ENCODE measurements at regions not wholly inside any gene's neighbourhood (a gene's known extent, or its start where the extent isn't known, plus 50 kb on each side); places are given as distances from the start of the nearest gene placed in this dataset.

DNA sequence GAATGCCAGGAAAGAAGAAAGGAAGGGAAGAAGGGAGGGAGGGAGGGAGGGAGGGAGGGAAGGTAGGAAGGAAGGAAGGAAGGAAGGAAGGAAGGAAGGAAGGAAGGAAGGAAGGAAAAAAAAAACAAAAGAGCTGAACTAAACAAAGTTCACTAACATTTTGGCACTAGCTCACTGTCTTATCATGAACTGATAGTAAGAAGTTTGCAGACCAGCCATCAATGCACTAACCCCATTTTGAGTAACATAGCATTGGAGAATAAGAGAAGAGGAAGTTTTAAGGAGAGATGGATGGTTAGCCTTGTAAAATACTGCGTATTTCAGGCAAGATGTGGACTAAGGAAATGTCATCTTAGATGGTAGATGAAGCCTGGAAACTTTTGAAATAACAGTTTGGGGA, 1136.0 kb downstream of the FLRT2 start:
- Histone ChIP-seq H3K4me1 (ENCODE audit: insufficient read depth, low read length) (no peaks in the 10 kb centered on the region), H3K27me3 (ENCODE audit: insufficient read depth, low read length) (no peaks in the 10 kb centered on the region), H3K36me3 (ENCODE audit: insufficient read depth, low read length) (no peaks in the 10 kb centered on the region), H3K27ac (ENCODE audit: low read depth, low read length) (no peak overlapping the region), H3K4me3 (ENCODE audit: low read length in 2 of 2) (no peak overlapping the region), H3K9me3 (ENCODE audit: control insufficient read depth in 1 of 2, low read length in 2 of 2) (no peaks in the 10 kb centered on the region)
- Mint-ChIP-seq H3K9me3 (peaks cover 0 to 10% (median 7%) of the 10 kb centered on the region in 8 donors), H3K36me3 (no peaks in the 10 kb centered on the region), H3K4me3 (no peak overlapping the region), H3K4me1 (peaks cover 0 to 2% (median 0%) of the 10 kb centered on the region in 4 donors), H3K27me3 (no peaks in the 10 kb centered on the region), H3K27ac (no peak overlapping the region)
- DNase-seq: no peak
- intact Hi-C loops (cut with micrococcal nuclease): no loop called here
- CTCF ChIA-PET (ENCODE audit: partially characterized antibody): no interaction called here
- POLR2A ChIA-PET (ENCODE audit: partially characterized antibody): no interaction called here

- Histone ChIP-seq H3K9me3 (ENCODE audit: control insufficient read depth in 1 of 2, low read length in 2 of 2) (no peaks in the 10 kb centered on the region), H3K4me1 (ENCODE audit: insufficient read depth, low read length) (no peaks in the 10 kb centered on the region), H3K36me3 (ENCODE audit: insufficient read depth, low read length) (no peaks in the 10 kb centered on the region), H3K27ac (ENCODE audit: low read depth, low read length) (no peak overlapping the region), H3K4me3 (ENCODE audit: low read length in 2 of 2) (no peak overlapping the region), H3K27me3 (ENCODE audit: insufficient read depth, low read length) (no peaks in the 10 kb centered on the region)
- H3K36me3 Mint-ChIP-seq: no peaks in the 10 kb centered on the region
- POLR2A ChIA-PET (ENCODE audit: partially characterized antibody): no interaction called here
- DNase-seq: no peak
- no peaks in the 10 kb centered on the region for H3K27me3 Mint-ChIP-seq
- H3K9me3 Mint-ChIP-seq: peaks cover 0 to 14% (median 6%) of the 10 kb centered on the region in 8 donors
- H3K4me1 Mint-ChIP-seq: no peaks in the 10 kb centered on the region
- CTCF ChIA-PET (ENCODE audit: partially characterized antibody): no interaction called here
- intact Hi-C loops (cut with micrococcal nuclease): no loop called here
- H3K4me3 Mint-ChIP-seq: no peak overlapping the region
- no peak overlapping the region for H3K27ac Mint-ChIP-seq
Measured at GRCh38 chr14:86662334-86662733, 1132.4 kb downstream of the FLRT2 start.

DNA sequence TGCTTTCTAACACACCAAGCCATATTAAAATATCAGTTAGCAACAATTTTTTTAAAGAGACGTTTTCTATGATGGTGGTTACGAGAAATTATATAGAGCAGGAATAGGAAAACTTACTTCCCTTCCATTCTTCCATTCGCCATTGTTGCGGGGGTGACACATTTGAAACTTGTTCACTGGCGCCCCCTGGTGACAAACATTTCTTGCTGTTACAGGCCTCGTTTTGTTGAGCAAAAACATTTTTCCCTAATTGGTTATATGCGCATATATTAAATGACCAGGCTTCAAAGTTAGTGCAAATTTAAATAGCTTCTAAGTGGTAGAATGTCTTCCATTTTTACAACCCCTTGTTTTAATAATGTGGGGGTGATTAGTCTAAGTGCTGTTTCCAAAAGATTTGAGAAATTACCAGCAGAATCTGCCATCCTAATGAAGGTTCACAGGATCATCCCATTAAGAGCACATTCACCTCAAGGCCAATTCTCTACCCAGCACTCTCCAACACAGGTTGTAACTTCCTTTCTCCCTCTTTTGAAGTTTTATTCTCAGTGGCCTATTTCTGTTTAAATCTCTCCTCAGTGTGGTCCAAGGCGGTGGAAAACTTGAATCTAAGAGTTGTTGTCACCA, 1124.7 kb downstream of the FLRT2 start:
- intact Hi-C loops (cut with micrococcal nuclease): no loop called here
- H3K27me3 Mint-ChIP-seq: no peaks in the 10 kb centered on the region
- no peaks in the 10 kb centered on the region for H3K36me3 Mint-ChIP-seq
- Histone ChIP-seq H3K4me1 (ENCODE audit: insufficient read depth, low read length) (no peaks in the 10 kb centered on the region), H3K36me3 (ENCODE audit: insufficient read depth, low read length) (no peaks in the 10 kb centered on the region), H3K4me3 (ENCODE audit: low read length in 2 of 2) (no peak overlapping the region), H3K27me3 (ENCODE audit: insufficient read depth, low read length) (no peaks in the 10 kb centered on the region), H3K27ac (ENCODE audit: low read depth, low read length) (no peak overlapping the region), H3K9me3 (ENCODE audit: control insufficient read depth in 1 of 2, low read length in 2 of 2) (no peaks in the 10 kb centered on the region)
- no peak overlapping the region for H3K4me3 Mint-ChIP-seq
- DNase-seq: peak in 2 of 5 donors; percentile 2 to 14
- H3K27ac Mint-ChIP-seq: no peak overlapping the region
- no peaks in the 10 kb centered on the region for H3K4me1 Mint-ChIP-seq
- ChIA-PET POLR2A (ENCODE audit: partially characterized antibody) (no interaction called here), CTCF (ENCODE audit: partially characterized antibody) (interaction anchor here (1.0 kb wide), 1 partner anchor 166 kb away, joined by 3 read pairs; no protein-coding TSS in a partner anchor)
- H3K9me3 Mint-ChIP-seq: peaks cover 0 to 12% (median 4%) of the 10 kb centered on the region in 8 donors

- CTCF ChIA-PET (ENCODE audit: partially characterized antibody): no interaction called here
- intact Hi-C loops (cut with micrococcal nuclease): no loop called here
- H3K36me3 Mint-ChIP-seq: no peaks in the 10 kb centered on the region
- H3K4me1 Mint-ChIP-seq: no peaks in the 10 kb centered on the region
- POLR2A ChIA-PET (ENCODE audit: partially characterized antibody): no interaction called here
- no peak for DNase-seq
- no peaks in the 10 kb centered on the region for H3K36me3 ChIP-seq (ENCODE audit: insufficient read depth, low read length)
- peaks cover 2 to 19% (median 4%) of the 10 kb centered on the region in 8 donors for H3K9me3 Mint-ChIP-seq
- no peaks in the 10 kb centered on the region for H3K27me3 Mint-ChIP-seq
- no peaks in the 10 kb centered on the region for H3K27me3 ChIP-seq (ENCODE audit: insufficient read depth, low read length)
- no peak overlapping the region for H3K4me3 Mint-ChIP-seq
- no peaks in the 10 kb centered on the region for H3K4me1 ChIP-seq (ENCODE audit: insufficient read depth, low read length)
- H3K4me3 ChIP-seq (ENCODE audit: low read length in 2 of 2): no peak overlapping the region
- no peak overlapping the region for H3K27ac ChIP-seq (ENCODE audit: low read depth, low read length)
- H3K9me3 ChIP-seq (ENCODE audit: control insufficient read depth in 1 of 2, low read length in 2 of 2): no peaks in the 10 kb centered on the region
- no peak overlapping the region for H3K27ac Mint-ChIP-seq
Measured at GRCh38 chr14:86652526-86652925, 1122.6 kb downstream of the FLRT2 start.

DNA sequence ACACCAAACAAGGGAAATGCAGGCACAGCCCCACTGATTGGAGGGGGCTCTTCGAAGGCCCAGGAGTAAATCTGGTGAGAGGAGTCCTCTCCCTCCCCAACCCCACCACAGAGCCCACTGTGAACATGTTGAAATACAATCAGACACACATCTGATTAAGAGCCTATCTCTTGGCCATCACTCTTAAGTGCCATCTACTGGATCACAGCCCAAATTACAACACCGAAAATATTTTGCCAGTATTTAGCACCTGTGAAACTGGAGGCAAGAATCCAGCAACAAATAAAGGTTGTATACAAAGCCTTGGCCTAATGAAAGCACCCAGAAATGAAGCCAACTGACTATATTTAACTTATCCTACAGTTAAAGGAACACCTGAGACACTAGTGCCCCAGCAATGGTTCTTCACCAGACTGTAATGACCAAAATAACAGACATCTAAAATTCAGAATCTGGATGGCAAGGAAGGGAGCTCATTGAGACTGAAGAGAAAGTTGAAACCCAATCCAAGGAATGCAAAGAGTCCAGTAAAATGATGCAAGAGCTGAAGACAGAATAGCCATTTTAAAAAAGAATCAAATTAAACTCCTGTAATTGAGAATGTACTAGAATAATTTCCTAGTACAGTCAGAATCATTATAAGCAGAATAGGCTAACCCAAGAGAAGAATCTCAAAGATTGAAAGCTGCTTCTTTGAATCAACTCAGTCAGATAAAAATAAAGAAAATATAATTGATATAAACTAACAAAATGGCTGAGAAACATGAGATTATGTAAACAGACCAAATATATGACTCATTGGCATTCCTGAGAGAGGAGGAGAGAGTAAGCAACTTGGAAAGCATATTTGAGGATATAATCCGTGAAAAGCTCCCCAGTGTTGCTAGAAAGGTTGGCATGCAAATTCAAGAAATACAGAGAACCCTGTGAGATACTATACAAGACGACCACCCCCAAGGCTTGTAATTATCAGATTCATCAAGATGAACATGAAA, 1117.0 kb downstream of the FLRT2 start:
- peaks cover 0 to 14% (median 7%) of the 10 kb centered on the region in 8 donors for H3K9me3 Mint-ChIP-seq
- no peak for DNase-seq
- POLR2A ChIA-PET (ENCODE audit: partially characterized antibody): no interaction called here

GRCh38 chr14:86646125-86646524, 1116.2 kb downstream of the FLRT2 start:
- ChIA-PET POLR2A (ENCODE audit: partially characterized antibody) (no interaction called here), CTCF (ENCODE audit: partially characterized antibody) (no interaction called here)
- Histone ChIP-seq H3K27me3 (ENCODE audit: insufficient read depth, low read length) (no peaks in the 10 kb centered on the region), H3K27ac (ENCODE audit: low read depth, low read length) (no peak overlapping the region), H3K9me3 (ENCODE audit: control insufficient read depth in 1 of 2, low read length in 2 of 2) (no peaks in the 10 kb centered on the region), H3K4me1 (ENCODE audit: insufficient read depth, low read length) (no peaks in the 10 kb centered on the region), H3K36me3 (ENCODE audit: insufficient read depth, low read length) (no peaks in the 10 kb centered on the region), H3K4me3 (ENCODE audit: low read length in 2 of 2) (no peak overlapping the region)
- Mint-ChIP-seq H3K4me1 (no peaks in the 10 kb centered on the region), H3K27me3 (no peaks in the 10 kb centered on the region), H3K36me3 (no peaks in the 10 kb centered on the region), H3K4me3 (no peak overlapping the region), H3K9me3 (peaks cover 0 to 21% (median 9%) of the 10 kb centered on the region in 8 donors), H3K27ac (no peak overlapping the region)
- intact Hi-C loops (cut with micrococcal nuclease): no loop called here
- DNase-seq: no peak

More for the DNA sequence above, 1117.0 kb downstream of the FLRT2 start:
- intact Hi-C loops (cut with micrococcal nuclease): no loop called here
- Histone ChIP-seq H3K9me3 (ENCODE audit: control insufficient read depth in 1 of 2, low read length in 2 of 2) (no peaks in the 10 kb centered on the region), H3K4me1 (ENCODE audit: insufficient read depth, low read length) (no peaks in the 10 kb centered on the region), H3K4me3 (ENCODE audit: low read length in 2 of 2) (no peak overlapping the region), H3K27me3 (ENCODE audit: insufficient read depth, low read length) (no peaks in the 10 kb centered on the region), H3K36me3 (ENCODE audit: insufficient read depth, low read length) (no peaks in the 10 kb centered on the region), H3K27ac (ENCODE audit: low read depth, low read length) (no peak overlapping the region)
- Mint-ChIP-seq H3K4me3 (no peak overlapping the region), H3K27ac (no peak overlapping the region), H3K36me3 (no peaks in the 10 kb centered on the region), H3K27me3 (no peaks in the 10 kb centered on the region), H3K4me1 (no peaks in the 10 kb centered on the region)
- CTCF ChIA-PET (ENCODE audit: partially characterized antibody): no interaction called here

DNA sequence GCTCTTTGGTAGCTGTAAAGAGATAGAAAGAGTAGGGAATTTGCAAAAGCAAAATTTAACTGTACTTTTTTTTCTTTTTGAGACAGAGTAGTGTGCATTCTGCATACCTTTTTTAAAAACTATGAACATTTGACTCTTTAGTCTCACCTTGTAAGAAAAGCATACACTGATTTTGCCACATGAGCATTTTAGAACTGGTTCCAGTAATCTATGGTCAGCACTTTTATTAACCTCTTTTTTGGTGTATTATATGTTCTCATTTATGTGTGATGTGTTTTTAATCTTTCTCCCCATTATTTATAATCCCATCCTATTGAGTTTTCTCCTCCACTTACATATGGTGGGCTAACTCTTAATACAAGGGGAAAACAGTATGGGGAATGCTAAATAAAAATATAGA, 1111.4 kb downstream of the FLRT2 start:
- no peaks in the 10 kb centered on the region for H3K27me3 ChIP-seq (ENCODE audit: insufficient read depth, low read length)
- H3K27ac ChIP-seq (ENCODE audit: low read depth, low read length): no peak overlapping the region
- Mint-ChIP-seq H3K4me1 (no peaks in the 10 kb centered on the region), H3K27me3 (no peaks in the 10 kb centered on the region), H3K27ac (no peak overlapping the region), H3K9me3 (peaks cover 0 to 14% (median 4%) of the 10 kb centered on the region in 8 donors), H3K36me3 (no peaks in the 10 kb centered on the region), H3K4me3 (no peak overlapping the region)
- DNase-seq: no peak
- ChIA-PET POLR2A (ENCODE audit: partially characterized antibody) (no interaction called here), CTCF (ENCODE audit: partially characterized antibody) (no interaction called here)
- no peaks in the 10 kb centered on the region for H3K9me3 ChIP-seq (ENCODE audit: control insufficient read depth in 1 of 2, low read length in 2 of 2)
- no peaks in the 10 kb centered on the region for H3K36me3 ChIP-seq (ENCODE audit: insufficient read depth, low read length)
- intact Hi-C loops (cut with micrococcal nuclease): no loop called here
- H3K4me1 ChIP-seq (ENCODE audit: insufficient read depth, low read length): no peaks in the 10 kb centered on the region
- H3K4me3 ChIP-seq (ENCODE audit: low read length in 2 of 2): no peak overlapping the region
